ENCODE measurements at regions not wholly inside any gene's neighbourhood (a gene's known extent, or its start where the extent isn't known, plus 50 kb on each side); places are given as distances from the start of the nearest gene placed in this dataset.
"Not testable (repeated sequence)": the region's sequence is repeated elsewhere in the genome, so short reads cannot be mapped to it uniquely, and the experiment has no call there.

DNA sequence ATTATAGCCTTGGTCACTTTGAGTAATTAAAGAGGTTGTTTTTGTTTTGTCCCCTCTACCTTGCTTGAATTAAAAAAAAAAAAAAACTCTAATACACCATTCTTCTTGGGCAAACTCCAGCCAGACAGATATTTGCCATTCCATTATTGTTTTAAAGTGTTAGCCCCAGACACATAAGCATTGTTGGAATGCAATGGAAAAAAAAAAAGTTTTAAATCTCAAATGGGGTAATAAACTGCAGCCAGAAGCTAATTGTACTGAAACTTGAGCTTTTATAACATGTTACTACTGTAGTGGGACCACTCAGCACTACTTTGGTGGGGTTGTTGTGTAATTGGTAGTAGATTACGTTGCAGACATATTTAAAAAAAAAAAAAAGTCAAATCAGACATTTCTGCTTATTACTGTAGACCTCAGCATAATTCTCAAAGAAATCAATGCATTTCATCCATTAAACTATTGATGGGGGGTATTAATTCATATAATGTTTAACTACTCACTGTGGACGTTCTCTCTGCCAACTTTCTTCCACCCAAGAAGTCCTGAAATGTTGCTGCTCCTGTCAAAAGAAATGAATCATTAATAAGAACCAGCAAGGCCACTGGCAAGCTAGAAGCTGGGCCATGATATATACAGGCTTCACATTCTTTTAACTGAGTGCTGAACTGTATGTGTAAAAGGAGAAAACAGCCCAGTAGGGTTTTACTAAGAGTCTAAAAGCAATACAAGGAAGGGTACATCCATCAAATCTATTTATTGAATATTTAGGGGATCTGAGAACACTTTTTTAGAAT, 626.6 kb upstream of the SOX9 start:
- DNase-seq (ENCODE audit: low spot score): no peak

GRCh38 chr17:71495420-71495819, 625.4 kb upstream of the SOX9 start:
- no peak for DNase-seq (ENCODE audit: low spot score)

GRCh38 chr17:71496552-71496951, 624.3 kb upstream of the SOX9 start:
- DNase-seq (ENCODE audit: low spot score): no peak

DNA sequence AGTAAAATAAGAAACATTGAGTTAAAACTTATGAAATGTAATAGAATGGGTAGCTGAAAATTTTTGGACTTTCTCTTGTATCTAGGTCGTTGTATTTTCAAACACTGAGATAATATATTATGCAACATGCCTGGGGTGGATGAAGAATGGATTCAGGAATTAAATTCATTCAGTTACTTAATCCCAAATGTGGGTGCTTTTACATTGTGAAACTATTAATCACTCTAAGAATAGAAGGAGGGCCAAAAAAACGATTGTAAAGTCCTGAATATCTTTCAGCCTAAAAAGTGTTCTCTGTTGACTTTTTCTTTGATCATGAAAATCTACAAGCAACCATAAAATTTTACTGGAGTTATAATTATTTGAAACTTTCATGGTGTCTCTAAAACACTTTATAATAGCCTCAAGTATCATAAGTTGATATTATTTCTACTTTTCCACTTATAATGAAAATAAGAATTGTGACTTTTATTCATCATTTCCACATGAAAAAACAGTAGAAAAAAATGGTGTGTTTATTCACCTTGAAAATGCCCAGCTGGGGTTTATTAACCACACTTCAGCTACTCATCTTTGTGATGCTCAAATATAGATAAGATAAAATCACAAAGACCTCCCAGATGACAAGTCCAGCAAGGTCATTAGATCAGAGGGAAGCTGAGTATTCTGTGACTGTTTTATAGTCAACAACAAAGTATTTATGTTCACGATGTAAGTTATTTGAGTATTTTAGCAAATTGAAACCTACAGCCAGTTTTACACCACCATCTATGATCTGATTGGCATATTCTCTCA, 619.9 kb upstream of the SOX9 start:
- DNase-seq (ENCODE audit: low spot score): no peak

DNA sequence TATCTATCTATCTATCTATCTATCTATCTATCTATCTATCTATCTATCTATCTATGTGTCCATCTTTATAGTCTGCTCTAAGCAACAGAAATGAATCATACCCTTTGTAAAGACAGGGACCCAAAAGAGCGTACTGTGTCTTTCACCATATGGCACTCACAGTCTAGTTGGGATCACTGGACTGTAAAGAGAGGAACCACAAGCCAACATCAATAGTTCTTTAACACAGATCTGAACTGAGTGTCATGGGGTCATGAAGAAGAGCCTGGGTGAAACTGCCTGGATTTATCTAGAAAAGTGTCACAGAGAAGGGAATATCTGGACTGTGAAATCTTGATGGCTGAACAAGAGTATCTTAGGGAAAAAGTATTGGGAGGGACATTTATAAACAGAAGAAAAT, 619.1 kb upstream of the SOX9 start:
- DNase-seq (ENCODE audit: low spot score): no peak

- DNase-seq (ENCODE audit: low spot score): no peak
Measured at GRCh38 chr17:71502443-71502842, 618.4 kb upstream of the SOX9 start.

- DNase-seq (ENCODE audit: low spot score): no peak
Measured at GRCh38 chr17:71503710-71504465, 616.9 kb upstream of the SOX9 start.

DNA sequence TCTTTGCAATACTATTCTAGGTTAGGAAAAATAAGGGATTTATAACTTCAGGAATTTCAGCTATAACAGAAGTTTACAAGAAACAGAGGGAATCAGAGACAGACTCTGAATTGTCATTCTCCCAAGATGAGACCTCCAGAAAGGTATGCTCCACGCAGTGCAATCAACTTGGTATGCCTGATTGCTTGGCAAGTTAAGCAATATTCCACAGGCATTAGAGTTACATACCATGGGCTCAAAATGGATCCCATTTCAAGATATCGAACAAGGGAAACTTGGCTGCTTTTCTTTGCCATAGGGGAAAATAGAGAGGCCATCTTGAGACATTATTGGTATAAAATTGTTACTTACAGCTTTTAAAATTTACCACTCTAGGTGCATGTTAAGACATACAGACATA, 615.6 kb upstream of the SOX9 start:
- no peak for DNase-seq (ENCODE audit: low spot score)

DNA sequence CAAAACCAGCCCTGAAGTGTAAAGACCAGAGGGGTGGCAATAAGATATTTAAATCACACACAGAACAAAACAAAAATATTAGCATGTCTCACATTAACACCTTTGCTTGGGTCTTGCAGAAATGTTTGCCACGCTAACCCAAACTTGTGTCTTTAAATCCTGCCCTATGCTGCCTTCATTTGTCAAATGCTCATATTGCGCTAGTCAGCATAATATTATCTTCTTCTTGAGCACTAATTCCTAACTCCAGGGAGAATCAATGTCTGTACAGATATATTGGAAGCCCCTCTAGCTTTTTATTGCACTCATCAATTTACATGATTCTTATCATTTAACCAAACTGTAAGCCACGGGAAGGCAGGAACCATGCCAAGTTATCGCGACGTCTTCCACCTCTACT, 614.8 kb upstream of the SOX9 start:
- DNase-seq (ENCODE audit: low spot score): no peak

DNA sequence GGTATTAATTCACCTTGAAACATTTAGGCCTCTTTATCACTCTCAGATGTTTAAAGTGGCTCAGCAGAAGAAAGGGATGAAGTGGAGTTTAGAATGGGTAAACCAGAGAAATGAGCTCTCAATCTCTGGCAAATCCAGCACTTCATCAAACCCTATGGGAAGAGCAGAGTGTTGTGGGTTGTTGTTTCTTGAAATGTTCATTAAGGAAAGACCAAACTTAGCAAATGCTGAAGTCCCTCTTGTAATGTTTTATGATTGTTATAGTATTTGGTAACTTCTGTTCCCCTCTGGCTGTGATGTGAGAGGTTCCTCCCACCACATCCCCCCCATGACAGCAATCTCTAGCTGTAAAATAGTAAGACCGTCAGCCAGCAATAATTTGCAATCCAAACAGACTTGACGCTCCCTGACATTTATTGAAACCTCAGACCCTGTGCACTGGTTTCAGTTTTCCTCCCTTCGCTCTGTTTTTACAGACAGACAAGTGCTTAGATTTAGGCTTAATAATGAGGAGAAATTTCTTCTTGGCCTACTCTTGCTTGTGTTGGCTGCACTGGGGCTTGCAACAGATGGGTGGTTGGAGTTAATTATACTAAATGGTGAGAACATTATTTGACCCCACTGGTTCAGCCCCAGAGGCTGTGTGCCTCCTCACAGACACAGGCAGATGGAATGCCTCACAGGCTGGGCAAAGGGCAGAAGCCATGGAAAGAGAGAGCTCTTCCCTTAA, 609.4 kb upstream of the SOX9 start:
- DNase-seq (ENCODE audit: low spot score): no peak

DNA sequence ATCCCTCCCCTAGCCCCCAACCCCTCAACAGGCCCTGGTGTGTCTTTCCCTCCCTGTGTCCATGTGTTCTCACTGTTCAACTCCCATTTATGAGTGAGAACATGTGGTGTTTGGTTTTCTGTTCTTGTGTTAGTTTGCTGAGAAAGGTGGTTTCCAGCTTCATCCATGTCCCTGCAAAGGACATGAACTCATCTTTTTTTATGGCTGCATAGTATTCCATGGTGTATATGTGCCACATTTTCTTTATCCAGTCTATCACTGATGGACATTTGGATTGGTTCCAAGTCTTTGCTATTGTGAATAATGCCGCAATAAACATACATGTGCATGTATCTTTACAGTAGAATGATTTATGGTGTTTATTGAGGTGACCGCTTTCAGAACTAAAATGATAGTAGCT, 607.1 kb upstream of the SOX9 start:
- not testable (repeated sequence) for DNase-seq (ENCODE audit: low spot score)

DNA sequence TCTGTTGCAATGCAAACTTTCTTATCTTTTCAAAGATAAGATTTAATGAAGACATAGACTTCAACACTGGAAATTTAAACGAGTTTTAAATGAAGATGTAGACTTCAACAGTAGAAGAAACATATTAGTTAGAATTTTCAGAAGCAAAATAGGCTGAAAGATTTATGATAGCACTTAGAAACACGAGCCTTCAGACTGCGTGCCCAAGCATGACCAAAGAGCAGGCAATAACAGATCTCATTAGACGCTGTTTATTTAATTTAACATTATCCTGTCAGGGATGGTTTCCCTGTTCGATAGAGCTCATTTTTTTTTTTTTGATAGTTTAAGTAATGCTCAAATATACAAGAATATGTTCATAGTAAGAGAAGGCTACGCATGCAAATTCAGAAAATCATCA, 604.7 kb upstream of the SOX9 start:
- DNase-seq (ENCODE audit: low spot score): no peak

DNA sequence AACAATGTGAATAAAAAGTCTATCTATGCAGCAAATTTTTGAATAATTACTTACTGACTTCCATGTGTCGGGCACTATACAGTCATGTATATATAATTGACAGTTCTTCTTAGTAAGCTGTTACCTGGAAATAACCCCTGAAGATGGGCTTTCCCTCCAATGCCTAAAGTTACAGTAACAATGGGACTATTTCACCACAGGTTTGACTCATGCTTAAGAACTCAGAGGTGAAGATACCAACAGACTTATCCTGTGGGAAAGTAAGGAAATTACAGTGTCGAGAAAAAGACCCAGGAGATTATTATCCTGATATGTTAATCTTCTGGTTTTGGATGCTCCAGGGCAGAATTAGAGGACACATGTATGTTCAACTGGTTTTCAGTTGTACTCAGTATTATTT, 601.5 kb upstream of the SOX9 start:
- DNase-seq (ENCODE audit: low spot score): no peak

DNA sequence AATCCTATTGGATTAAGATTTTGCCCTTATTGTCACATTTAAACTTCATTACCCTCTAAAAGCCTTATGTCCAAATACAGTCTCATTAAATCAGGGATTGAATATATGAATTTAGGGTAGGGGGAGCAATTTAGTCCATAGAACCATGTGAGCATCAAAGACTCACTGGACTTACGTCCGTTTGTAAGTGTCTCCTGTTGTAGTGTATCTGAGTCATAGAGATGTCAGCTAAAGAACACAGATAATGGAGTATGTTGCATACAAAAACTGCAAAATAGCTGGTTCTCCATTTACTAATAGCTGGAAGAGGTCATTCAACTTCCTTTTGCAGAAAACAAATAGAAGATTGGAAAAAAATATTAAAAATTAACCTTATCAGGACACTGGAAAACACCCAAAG, 599.1 kb upstream of the SOX9 start:
- DNase-seq (ENCODE audit: low spot score): no peak

DNA sequence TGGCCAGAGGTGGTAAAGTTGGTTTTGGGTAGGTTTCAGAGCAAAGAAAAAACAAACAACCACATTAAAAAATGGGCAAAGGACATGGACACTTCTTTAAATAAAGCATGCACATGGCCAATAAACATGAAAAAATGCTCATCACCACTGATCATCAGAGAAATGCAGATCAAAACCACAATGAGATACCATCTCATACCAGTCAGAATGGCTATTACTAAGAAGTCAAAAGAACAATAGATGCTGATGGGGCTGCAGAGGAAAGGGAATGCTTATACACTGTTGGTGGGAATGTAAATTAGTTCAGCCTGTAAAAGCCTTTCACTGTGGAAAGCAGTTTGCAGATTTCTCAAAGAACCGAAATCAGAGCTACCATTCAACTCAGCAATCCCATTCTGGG, 598.4 kb upstream of the SOX9 start:
- DNase-seq (ENCODE audit: low spot score): no peak

DNA sequence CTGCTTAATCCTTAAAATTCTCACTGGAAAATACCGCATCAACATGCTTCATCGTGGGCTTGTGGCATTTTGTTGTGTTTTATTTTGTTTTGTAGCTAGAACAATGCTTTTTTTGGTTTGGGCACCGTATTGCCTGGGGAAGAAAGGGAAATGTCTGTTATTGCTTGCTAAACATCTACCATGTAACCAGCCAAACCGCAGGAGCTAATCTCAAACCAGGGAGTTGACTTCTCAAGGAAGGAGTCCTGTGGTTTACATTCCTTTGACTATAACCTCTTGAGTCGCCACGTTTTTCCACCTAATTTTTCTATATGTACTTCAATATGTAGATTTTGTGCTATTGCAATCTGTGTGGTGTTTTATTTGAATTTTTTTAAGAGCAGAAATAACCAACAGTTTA, 593.5 kb upstream of the SOX9 start:
- peak; percentile 8 for DNase-seq (ENCODE audit: low spot score)

DNA sequence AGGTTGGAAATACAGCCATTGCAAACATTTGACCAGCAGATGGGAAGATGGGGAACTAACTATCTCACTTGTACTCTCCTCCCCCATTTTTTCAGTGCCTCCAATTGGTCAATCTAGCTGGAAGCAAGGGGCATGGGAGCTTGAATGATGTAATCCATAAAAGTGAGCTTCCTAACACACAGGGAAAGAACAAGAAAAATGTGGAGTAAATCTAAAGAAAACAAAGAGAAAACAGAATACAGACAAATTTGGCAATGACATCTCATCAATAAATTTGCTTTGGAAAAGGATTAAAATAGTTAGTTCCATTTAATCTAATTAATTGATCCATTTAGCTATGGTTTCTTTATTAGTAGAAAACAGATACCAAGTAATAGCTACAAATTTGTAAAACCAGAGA, 592.6 kb upstream of the SOX9 start:
- no peak for DNase-seq (ENCODE audit: low spot score)

GRCh38 chr17:71530248-71530647, 590.6 kb upstream of the SOX9 start:
- DNase-seq (ENCODE audit: low spot score): no peak

DNA sequence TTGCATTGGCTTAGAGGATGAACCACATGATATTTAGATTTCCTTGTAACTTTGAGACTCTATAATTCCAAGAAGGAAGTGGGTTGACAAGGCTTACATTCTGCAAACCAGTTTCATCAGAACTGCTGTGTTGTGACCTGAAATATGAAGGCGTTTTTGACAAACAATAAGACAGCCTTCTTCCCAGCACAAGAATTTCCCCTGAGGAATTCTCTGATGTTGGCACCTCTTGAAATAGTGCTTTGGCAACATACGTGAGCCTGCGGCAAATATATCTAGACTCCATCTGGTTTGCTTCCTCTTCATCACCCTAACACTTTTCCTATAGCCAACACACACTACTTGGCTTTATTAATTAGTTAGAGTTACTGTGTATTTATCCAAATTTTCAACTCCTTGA, 585.5 kb upstream of the SOX9 start:
- DNase-seq (ENCODE audit: low spot score): no peak

GRCh38 chr17:71546419-71546818, 574.4 kb upstream of the SOX9 start:
- DNase-seq (ENCODE audit: low spot score): no peak

DNA sequence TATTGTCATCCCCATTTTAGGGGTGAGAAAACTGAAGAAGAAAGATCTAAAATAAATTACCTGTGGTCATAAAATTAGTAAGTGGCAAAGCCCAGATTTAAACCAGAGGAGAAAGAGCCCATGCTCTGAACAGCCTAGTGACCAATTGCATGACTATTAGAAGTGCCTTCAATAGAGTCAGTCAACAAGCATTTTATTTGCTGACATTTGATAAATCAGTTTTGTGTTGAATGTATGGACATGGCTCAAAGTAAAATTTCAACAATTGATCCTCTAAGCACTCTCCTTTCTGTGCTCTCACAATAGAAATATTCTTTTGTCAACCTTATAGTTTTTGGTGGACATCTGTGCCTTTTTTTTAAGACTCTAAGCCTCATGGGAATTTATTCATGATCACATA, 572.9 kb upstream of the SOX9 start:
- no peak for DNase-seq (ENCODE audit: low spot score)

GRCh38 chr17:71548540-71549190, 572.2 kb upstream of the SOX9 start:
- DNase-seq (ENCODE audit: low spot score): no peak
